HEK293T (cell line): ENCODE measurements at regions not wholly inside any gene's neighbourhood (a gene's known extent, or its start where the extent isn't known, plus 50 kb on each side); places are given as distances from the start of the nearest gene placed in this dataset.

ENCODE experiments used
- CTCF ChIA-PET: fragments of 350-600 bp; formaldehyde crosslinking; extraction: SDS; loops from one replicate; lab custom pipeline; 2021; ENCODE audit warnings: antibody characterized with exemption, inconsistent platforms; lab: Yijun Ruan, JAX
- POLR2A ChIA-PET: fragments of 350-600 bp; formaldehyde crosslinking; extraction: SDS; loops from one replicate; lab custom pipeline; 2020; ENCODE audit warnings: antibody characterized with exemption, inconsistent platforms; lab: Yijun Ruan, JAX
- DNase-seq: peaks from one replicate; pipeline ENCODE4 v3.0.0; 2012; ENCODE audit warnings: mixed read lengths; ENCODE audit errors: extremely low spot score
- ARNT ChIP-seq: fragments of 450-650 bp; IDR thresholded peaks from 2 replicates; pipeline ENCODE4 v1.6.1; 2017; ENCODE audit warnings: mild to moderate bottlenecking
- BHLHE40 ChIP-seq: fragments of 450-650 bp; IDR thresholded peaks from 2 replicates; pipeline ENCODE4 v1.6.1; 2016; ENCODE audit warnings: mild to moderate bottlenecking, moderate library complexity, borderline replicate concordance
- CTBP1 ChIP-seq: fragments of 450-650 bp; IDR thresholded peaks from 2 replicates; pipeline ENCODE4 v1.6.1; 2016; ENCODE audit warnings: borderline replicate concordance
- ELF4 ChIP-seq: fragments of 450-650 bp; IDR thresholded peaks from 2 replicates; pipeline ENCODE4 v1.6.1; 2017; ENCODE audit warnings: antibody characterized with exemption
- FOXA1 ChIP-seq: fragments of 450-650 bp; IDR thresholded peaks from 2 replicates; pipeline ENCODE4 v1.6.1; 2016; ENCODE audit warnings: mild to moderate bottlenecking
- FOXK2 ChIP-seq: fragments of 450-650 bp; IDR thresholded peaks from 2 replicates; pipeline ENCODE4 v1.6.1; 2016; ENCODE audit warnings: mild to moderate bottlenecking
- FOXM1 ChIP-seq: fragments of 450-650 bp; IDR thresholded peaks from 2 replicates; pipeline ENCODE4 v1.6.1; 2017; ENCODE audit warnings: mild to moderate bottlenecking, borderline replicate concordance
- HDGF ChIP-seq: fragments of 450-650 bp; IDR thresholded peaks from 2 replicates; pipeline ENCODE4 v1.6.1; 2017; ENCODE audit warnings: antibody characterized with exemption, borderline replicate concordance
- L3MBTL2 ChIP-seq: fragments of 450-650 bp; conservative IDR thresholded peaks from 2 replicates; pipeline ENCODE4 v1.6.1; 2016; ENCODE audit warnings: mild to moderate bottlenecking
- LEF1 ChIP-seq: fragments of 450-650 bp; IDR thresholded peaks from 2 replicates; pipeline ENCODE4 v1.6.1; 2017; ENCODE audit warnings: mild to moderate bottlenecking, borderline replicate concordance
- NFRKB ChIP-seq: fragments of 450-650 bp; IDR thresholded peaks from 2 replicates; pipeline ENCODE4 v1.6.1; 2016; ENCODE audit warnings: mild to moderate bottlenecking, moderate library complexity
- PKNOX1 ChIP-seq: fragments of 450-650 bp; IDR thresholded peaks from 2 replicates; pipeline ENCODE4 v1.6.1; 2016
- SP1 ChIP-seq: fragments of 450-650 bp; IDR thresholded peaks from 2 replicates; pipeline ENCODE4 v1.6.1; 2017
- SUZ12 ChIP-seq: fragments of 450-650 bp; IDR thresholded peaks from 2 replicates; pipeline ENCODE4 v1.6.1; 2016; ENCODE audit warnings: mild to moderate bottlenecking
- TARDBP ChIP-seq: fragments of 450-650 bp; IDR thresholded peaks from 2 replicates; pipeline ENCODE4 v1.6.1; 2016
- ZNF384 ChIP-seq: fragments of 450-650 bp; IDR thresholded peaks from 2 replicates; pipeline ENCODE4 v1.6.1; 2016

- no peak for TF ChIP-seq BHLHE40
- TF ChIP-seq PKNOX1: no peak
- TF ChIP-seq CTBP1: no peak
- TF ChIP-seq SUZ12: no peak
- no peak for TF ChIP-seq LEF1
- no peak for TF ChIP-seq ELF4
- TF ChIP-seq NFRKB: no peak
- no peak for TF ChIP-seq FOXK2
- TF ChIP-seq ZNF384: no peak
- TF ChIP-seq FOXA1: no peak
- TF ChIP-seq FOXM1: no peak
- no peak for TF ChIP-seq HDGF
- TF ChIP-seq TARDBP: no peak
- no peak for TF ChIP-seq ARNT
- no peak for TF ChIP-seq L3MBTL2
- no peak for TF ChIP-seq SP1
- CTCF ChIA-PET: no interaction called here
- POLR2A ChIA-PET: no interaction called here
- DNase-seq: no peak
Measured at GRCh38 chr11:95676308-95676707, 113.3 kb downstream of the FAM76B start.

- POLR2A ChIA-PET: no interaction called here
- CTCF ChIA-PET: no interaction called here
- no peak for DNase-seq
- TF ChIP-seq SP1 (no peak), ZNF384 (no peak), SUZ12 (no peak), HDGF (no peak), FOXM1 (no peak), CTBP1 (no peak), BHLHE40 (no peak)
Measured at GRCh38 chr11:95675585-95675984, 114.0 kb downstream of the FAM76B start.

GRCh38 chr11:95674657-95675358 is 114.8 kb downstream of the FAM76B start:
- TF ChIP-seq FOXA1 (no peak), LEF1 (no peak), ARNT (no peak), NFRKB (no peak), ELF4 (no peak), TARDBP (no peak), SUZ12 (no peak), FOXM1 (no peak), CTBP1 (no peak), SP1 (no peak), ZNF384 (no peak)
- CTCF ChIA-PET: no interaction called here
- POLR2A ChIA-PET: no interaction called here
- no peak for DNase-seq

GRCh38 chr11:95671768-95672167 is 117.8 kb downstream of the FAM76B start:
- CTCF ChIA-PET: no interaction called here
- TF ChIP-seq NFRKB (no peak), LEF1 (no peak), CTBP1 (no peak), FOXA1 (no peak), ELF4 (no peak), HDGF (no peak), FOXM1 (no peak), PKNOX1 (no peak), FOXK2 (no peak), SUZ12 (no peak), BHLHE40 (no peak), ARNT (no peak), ZNF384 (no peak), TARDBP (no peak)
- POLR2A ChIA-PET: no interaction called here
- no peak for DNase-seq

- no peak for DNase-seq
- CTCF ChIA-PET: no interaction called here
- POLR2A ChIA-PET: no interaction called here
- TF ChIP-seq SUZ12 (no peak), FOXA1 (no peak), CTBP1 (no peak)
Measured at GRCh38 chr11:95668131-95668530, 121.5 kb downstream of the FAM76B start.

- TF ChIP-seq BHLHE40 (no peak), PKNOX1 (no peak), FOXA1 (no peak), ELF4 (no peak), SP1 (no peak), TARDBP (no peak), ARNT (no peak), HDGF (no peak), SUZ12 (no peak), NFRKB (no peak), LEF1 (no peak), CTBP1 (no peak), FOXK2 (no peak), FOXM1 (no peak), L3MBTL2 (no peak)
- CTCF ChIA-PET: no interaction called here
- no peak for DNase-seq
- POLR2A ChIA-PET: no interaction called here
Measured at GRCh38 chr11:95661162-95661561, 128.4 kb downstream of the FAM76B start.
